HG03442 (cell line): ENCODE measurements at regions not wholly inside any gene's neighbourhood (a gene's known extent, or its start where the extent isn't known, plus 50 kb on each side); places are given as distances from the start of the nearest gene placed in this dataset.
"Not testable (repeated sequence)": the region's sequence is repeated elsewhere in the genome, so short reads cannot be mapped to it uniquely, and the experiment has no call there.

Experiments used
- ATAC-seq: cut with Tn5 transposase; IDR thresholded peaks from one replicate; pipeline ENCODE4 v1.9.1; 2021; ENCODE audit warnings: mild to moderate bottlenecking, moderate library complexity; ENCODE audit not compliant: unreplicated experiment

GRCh38 chr3:190193210-190193609, 72.5 kb upstream of the P3H2 start:
- ATAC-seq: no peak

- no peak for ATAC-seq
These were observed 72.0 kb upstream of the P3H2 start for GRCh38 chr3:190192739-190193138.

GRCh38 chr3:190192087-190192486, 71.4 kb upstream of the P3H2 start:
- ATAC-seq: no peak

- no peak for ATAC-seq
These were observed 67.5 kb upstream of the P3H2 start for GRCh38 chr3:190188197-190188596.

GRCh38 chr3:190183121-190183520, 62.4 kb upstream of the P3H2 start:
- no peak for ATAC-seq

- no peak for ATAC-seq
These were observed 61.8 kb upstream of the P3H2 start for GRCh38 chr3:190182418-190183043.

GRCh38 chr3:190180268-190180667, 59.6 kb upstream of the P3H2 start:
- no peak for ATAC-seq

GRCh38 chr3:190178779-190179178, 58.1 kb upstream of the P3H2 start:
- ATAC-seq: no peak

GRCh38 chr3:190176933-190177525, 56.3 kb upstream of the P3H2 start:
- ATAC-seq: not testable (repeated sequence)

GRCh38 chr3:190176106-190176505, 55.4 kb upstream of the P3H2 start:
- not testable (repeated sequence) for ATAC-seq

- ATAC-seq: no peak
These were observed 54.8 kb upstream of the P3H2 start for GRCh38 chr3:190175490-190175889.

GRCh38 chr3:190174471-190174870, 53.8 kb upstream of the P3H2 start:
- no peak for ATAC-seq

GRCh38 chr3:190173426-190173825, 52.7 kb upstream of the P3H2 start:
- no peak for ATAC-seq

GRCh38 chr3:190172751-190173150, 52.1 kb upstream of the P3H2 start:
- no peak for ATAC-seq
